ENCODE measurements at regions not wholly inside any gene's neighbourhood (a gene's known extent, or its start where the extent isn't known, plus 50 kb on each side); places are given as distances from the start of the nearest gene placed in this dataset.

GRCh38 chr5:72006361-72006760 lies 100.9 kb upstream of the MAP1B start:
- Histone ChIP-seq H3K4me1 (ENCODE audit: control insufficient read depth, low read length) (no peaks in the 10 kb centered on the region), H3K27ac (ENCODE audit: low read depth, low read length) (no peak overlapping the region), H3K36me3 (ENCODE audit: control insufficient read depth, low read length) (no peaks in the 10 kb centered on the region), H3K9me2 (replicated peaks; ENCODE audit: control insufficient read depth, low read length) (no peaks in the 10 kb centered on the region), H3K4me3 (ENCODE audit: low read length) (no peak overlapping the region), H3K79me2 (ENCODE audit: control insufficient read depth, low read length) (no peaks in the 10 kb centered on the region), H3K27me3 (ENCODE audit: control insufficient read depth, low read length) (peaks cover 14% of the 10 kb centered on the region; the same call in 1 of the 2 replicates), H4K20me1 (ENCODE audit: control insufficient read depth, insufficient read depth, low read depth, low read length) (no peaks in the 10 kb centered on the region), H3K4me2 (ENCODE audit: low read length) (no peak overlapping the region), H3F3A (ENCODE audit: control insufficient read depth, insufficient read depth) (no peaks in the 10 kb centered on the region), H3K9me3 (ENCODE audit: control insufficient read depth, insufficient read depth, low read length) (no peaks in the 10 kb centered on the region)
- TF ChIP-seq EZH2phosphoT487 (IDR thresholded peaks at IDR 0.05; ENCODE audit: borderline replicate concordance, low read length) (no peak), CTCF (IDR thresholded peaks at IDR 0.05; ENCODE audit: low read depth, low read length, poor library complexity, severe bottlenecking) (no peak)

- peaks cover 11% of the 10 kb centered on the region; the same call in 1 of the 2 replicates for H3K27me3 ChIP-seq (ENCODE audit: control insufficient read depth, low read length)
- no peaks in the 10 kb centered on the region for H3K79me2 ChIP-seq (ENCODE audit: control insufficient read depth, low read length)
- TF ChIP-seq CTCF (IDR thresholded peaks at IDR 0.05; ENCODE audit: low read depth, low read length, poor library complexity, severe bottlenecking): no peak
- TF ChIP-seq EZH2phosphoT487 (IDR thresholded peaks at IDR 0.05; ENCODE audit: borderline replicate concordance, low read length): no peak
- H3K9me3 ChIP-seq (ENCODE audit: control insufficient read depth, insufficient read depth, low read length): no peaks in the 10 kb centered on the region
- H3F3A ChIP-seq (ENCODE audit: control insufficient read depth, insufficient read depth): no peaks in the 10 kb centered on the region
- no peaks in the 10 kb centered on the region for H3K36me3 ChIP-seq (ENCODE audit: control insufficient read depth, low read length)
- no peak overlapping the region for H3K27ac ChIP-seq (ENCODE audit: low read depth, low read length)
- H3K4me2 ChIP-seq (ENCODE audit: low read length): no peak overlapping the region
- H4K20me1 ChIP-seq (ENCODE audit: control insufficient read depth, insufficient read depth, low read depth, low read length): no peaks in the 10 kb centered on the region
- H3K4me3 ChIP-seq (ENCODE audit: low read length): no peak overlapping the region
- H3K9me2 ChIP-seq (replicated peaks; ENCODE audit: control insufficient read depth, low read length): no peaks in the 10 kb centered on the region
- no peaks in the 10 kb centered on the region for H3K4me1 ChIP-seq (ENCODE audit: control insufficient read depth, low read length)
Measured at GRCh38 chr5:72007336-72008111, 99.8 kb upstream of the MAP1B start.

GRCh38 chr5:72009280-72009679 lies 98.0 kb upstream of the MAP1B start:
- Histone ChIP-seq H3F3A (ENCODE audit: control insufficient read depth, insufficient read depth) (no peaks in the 10 kb centered on the region), H4K20me1 (ENCODE audit: control insufficient read depth, insufficient read depth, low read depth, low read length) (no peaks in the 10 kb centered on the region), H3K27ac (ENCODE audit: low read depth, low read length) (no peak overlapping the region), H3K4me3 (ENCODE audit: low read length) (no peak overlapping the region), H3K9me2 (replicated peaks; ENCODE audit: control insufficient read depth, low read length) (no peaks in the 10 kb centered on the region), H3K4me2 (ENCODE audit: low read length) (no peak overlapping the region), H3K36me3 (ENCODE audit: control insufficient read depth, low read length) (no peaks in the 10 kb centered on the region), H3K9me3 (ENCODE audit: control insufficient read depth, insufficient read depth, low read length) (no peaks in the 10 kb centered on the region), H3K27me3 (ENCODE audit: control insufficient read depth, low read length) (peaks cover 7% of the 10 kb centered on the region; the same call in 1 of the 2 replicates), H3K4me1 (ENCODE audit: control insufficient read depth, low read length) (no peaks in the 10 kb centered on the region), H3K79me2 (ENCODE audit: control insufficient read depth, low read length) (no peaks in the 10 kb centered on the region)
- TF ChIP-seq EZH2phosphoT487 (IDR thresholded peaks at IDR 0.05; ENCODE audit: borderline replicate concordance, low read length) (no peak), CTCF (IDR thresholded peaks at IDR 0.05; ENCODE audit: low read depth, low read length, poor library complexity, severe bottlenecking) (no peak)

Measured in DOHH2 (cell line).